Fibroblast of peridontal ligament (primary cell): ENCODE measurements at regions not wholly inside any gene's neighbourhood (a gene's known extent, or its start where the extent isn't known, plus 50 kb on each side); places are given as distances from the start of the nearest gene placed in this dataset.
"Not testable (repeated sequence)": the region's sequence is repeated elsewhere in the genome, so short reads cannot be mapped to it uniquely, and the experiment has no call there.

Experiments used
- DNase-seq: peaks from one replicate; pipeline ENCODE4 v3.0.0-alpha.2; 2010; ENCODE audit errors: extremely low read depth

- no peak for DNase-seq
These were observed 231.6 kb upstream of the ANKH start for GRCh38 chr5:15103130-15103529.

GRCh38 chr5:15097552-15097951 is 226.0 kb upstream of the ANKH start:
- DNase-seq, result no peak

- DNase-seq, result not testable (repeated sequence)
These were observed 225.1 kb upstream of the ANKH start for GRCh38 chr5:15096686-15097085.

GRCh38 chr5:15092801-15093200 is 221.2 kb upstream of the ANKH start:
- no peak for DNase-seq

- no peak for DNase-seq
These were observed 214.1 kb upstream of the ANKH start for GRCh38 chr5:15085671-15086070.

GRCh38 chr5:15082096-15082495 is 210.5 kb upstream of the ANKH start:
- no peak for DNase-seq

GRCh38 chr5:15080219-15080618 is 208.6 kb upstream of the ANKH start:
- DNase-seq, result no peak

GRCh38 chr5:15079566-15079965 is 208.0 kb upstream of the ANKH start:
- DNase-seq, result no peak

- DNase-seq, result no peak
These were observed 203.1 kb upstream of the ANKH start for GRCh38 chr5:15074651-15075050.

- no peak for DNase-seq
These were observed 201.9 kb upstream of the ANKH start for GRCh38 chr5:15073453-15073852.

GRCh38 chr5:15070907-15071306 is 199.3 kb upstream of the ANKH start:
- DNase-seq, result no peak

GRCh38 chr5:15069407-15069905 is 197.9 kb upstream of the ANKH start:
- no peak for DNase-seq

- DNase-seq, result no peak
These were observed 193.5 kb upstream of the ANKH start for GRCh38 chr5:15065091-15065490.

GRCh38 chr5:15064396-15064795 is 192.8 kb upstream of the ANKH start:
- DNase-seq, result no peak

- no peak for DNase-seq
These were observed 185.5 kb upstream of the ANKH start for GRCh38 chr5:15056988-15057592.

- no peak for DNase-seq
These were observed 172.9 kb upstream of the ANKH start for GRCh38 chr5:15044521-15044920.

- DNase-seq, result no peak
These were observed 165.8 kb upstream of the ANKH start for GRCh38 chr5:15037247-15037908.

GRCh38 chr5:15034379-15034778 is 162.8 kb upstream of the ANKH start:
- no peak for DNase-seq

GRCh38 chr5:15031180-15031579 is 159.6 kb upstream of the ANKH start:
- no peak for DNase-seq

GRCh38 chr5:15027764-15028163 is 156.2 kb upstream of the ANKH start:
- DNase-seq, result no peak

GRCh38 chr5:15026944-15027343 is 155.4 kb upstream of the ANKH start:
- no peak for DNase-seq

GRCh38 chr5:15026011-15026893 is 154.7 kb upstream of the ANKH start:
- DNase-seq, result no peak

- no peak for DNase-seq
These were observed 152.3 kb upstream of the ANKH start for GRCh38 chr5:15023846-15024245.
